Endothelial cell of hepatic sinusoid (primary cell): ENCODE measurements at regions not wholly inside any gene's neighbourhood (a gene's known extent, or its start where the extent isn't known, plus 50 kb on each side); places are given as distances from the start of the nearest gene placed in this dataset.

Experiments
- in situ Hi-C: cut with HindIII; loops from 2 replicates; pipeline ENCODE4 v1.10.0; 2017; ENCODE audit warnings: low sequenced_read_pairs

DNA sequence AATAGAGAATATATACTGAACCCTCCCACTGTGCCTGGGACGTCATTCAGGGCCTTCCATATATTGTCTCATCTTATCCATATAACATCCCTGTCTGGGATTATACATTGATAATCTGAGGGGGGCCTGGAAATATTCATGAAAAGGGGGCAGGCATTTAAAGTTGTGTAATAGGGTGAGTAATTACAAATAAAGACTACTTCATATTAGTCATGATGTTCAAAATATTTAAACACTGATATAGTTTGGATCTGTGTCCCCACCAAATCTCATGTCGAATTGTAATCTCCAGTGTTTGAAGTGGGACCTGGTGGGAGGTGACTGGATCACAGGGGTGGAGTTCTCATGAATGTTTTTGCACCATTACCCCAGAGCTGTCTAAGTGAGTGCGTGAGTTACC is 97.8 kb downstream of the AQP9 start:
- in situ Hi-C loops, result no loop called here

DNA sequence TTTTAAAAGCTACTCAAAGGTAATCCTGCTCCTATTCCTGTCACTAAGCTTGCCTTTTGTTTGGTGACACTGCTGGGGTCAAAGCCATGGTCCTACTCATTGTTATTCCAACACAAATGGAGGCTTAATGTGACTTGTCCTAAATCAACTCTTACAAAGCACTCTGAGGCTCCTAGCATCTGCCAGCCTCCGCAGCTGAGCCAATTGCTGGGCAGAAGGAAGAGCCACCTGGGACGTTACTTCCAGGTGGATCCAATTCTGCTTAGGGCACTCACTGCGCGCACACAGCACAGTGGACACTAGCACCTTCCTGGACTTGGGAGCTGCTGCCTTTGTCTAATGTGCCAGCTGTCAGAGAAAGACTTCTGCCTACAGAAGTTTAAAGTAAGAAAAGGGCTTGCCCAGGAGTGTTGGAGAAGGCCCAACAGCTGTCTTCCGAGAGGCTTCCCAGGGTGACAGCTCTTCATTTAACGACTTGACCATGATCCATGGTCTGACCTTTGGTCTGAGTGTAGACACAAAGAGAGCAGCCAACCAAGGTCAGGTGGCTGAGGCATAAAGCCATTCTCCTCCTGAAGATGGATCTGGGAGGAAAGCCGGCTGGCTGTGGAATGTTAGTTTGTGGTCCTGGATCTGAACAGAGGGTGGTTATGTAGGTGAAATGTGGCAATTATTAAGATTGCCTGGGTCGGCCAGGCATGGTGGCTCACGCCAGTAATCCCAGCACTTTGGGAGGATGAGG is 102.2 kb downstream of the AQP9 start:
- in situ Hi-C loops, result no loop called here

DNA sequence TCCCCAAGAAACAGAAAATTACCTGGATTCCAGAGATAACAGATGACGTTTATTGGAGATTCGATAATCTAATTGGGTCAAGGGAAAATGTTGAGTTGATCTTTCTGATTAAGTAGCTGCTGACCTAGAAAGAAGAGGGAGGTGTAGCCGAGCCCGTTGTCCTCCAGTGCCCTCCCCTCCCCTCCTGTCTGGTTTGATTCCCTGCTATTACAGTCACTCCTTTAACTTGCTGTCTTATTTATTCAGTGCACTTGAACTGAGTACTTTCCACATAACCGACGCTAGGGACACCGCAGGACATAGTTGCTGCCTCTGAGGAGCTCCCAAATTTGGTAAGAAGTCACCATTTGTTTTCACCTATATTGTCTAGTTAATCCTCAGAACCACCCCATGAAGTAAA is 103.7 kb downstream of the AQP9 start:
- in situ Hi-C loops, result no loop called here

DNA sequence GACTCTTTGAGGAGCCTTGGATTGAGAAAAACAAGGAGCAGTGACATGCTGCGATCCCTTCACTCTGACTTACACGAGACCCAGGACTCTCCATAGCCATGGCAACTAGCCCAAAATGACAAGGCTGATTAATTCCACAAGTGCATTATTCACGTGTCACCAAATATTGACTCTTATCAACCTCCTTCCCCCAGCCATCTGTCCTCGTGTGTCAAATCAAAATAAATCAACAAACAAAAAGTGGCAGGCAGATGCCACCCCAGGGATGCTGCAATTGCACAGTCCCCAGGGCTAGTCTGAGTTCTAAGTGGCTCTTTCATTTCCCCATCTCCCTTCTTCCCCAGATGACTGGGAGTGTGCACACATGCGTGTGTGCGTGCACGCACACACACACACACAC is 104.9 kb downstream of the AQP9 start:
- in situ Hi-C loops, result no loop called here

DNA sequence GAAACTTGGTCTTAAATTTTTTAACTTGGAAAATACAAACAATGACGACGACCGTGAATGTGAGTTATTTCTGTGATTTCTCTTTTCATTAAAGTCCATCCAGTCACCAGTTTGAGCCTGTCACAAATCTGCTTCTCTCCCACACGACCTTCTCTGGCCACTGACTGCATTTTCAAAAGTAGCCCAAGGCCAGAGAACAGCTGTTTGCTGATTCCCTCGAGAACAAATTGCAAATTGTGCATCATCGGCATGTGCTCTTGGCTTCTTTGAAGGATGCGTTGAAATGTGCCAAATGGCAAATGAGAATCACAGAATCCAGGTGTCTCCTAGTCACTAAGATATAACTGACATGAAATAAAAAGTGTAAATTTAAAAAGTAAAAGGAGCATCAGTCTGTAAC is 106.4 kb downstream of the AQP9 start:
- in situ Hi-C loops, result no loop called here

DNA sequence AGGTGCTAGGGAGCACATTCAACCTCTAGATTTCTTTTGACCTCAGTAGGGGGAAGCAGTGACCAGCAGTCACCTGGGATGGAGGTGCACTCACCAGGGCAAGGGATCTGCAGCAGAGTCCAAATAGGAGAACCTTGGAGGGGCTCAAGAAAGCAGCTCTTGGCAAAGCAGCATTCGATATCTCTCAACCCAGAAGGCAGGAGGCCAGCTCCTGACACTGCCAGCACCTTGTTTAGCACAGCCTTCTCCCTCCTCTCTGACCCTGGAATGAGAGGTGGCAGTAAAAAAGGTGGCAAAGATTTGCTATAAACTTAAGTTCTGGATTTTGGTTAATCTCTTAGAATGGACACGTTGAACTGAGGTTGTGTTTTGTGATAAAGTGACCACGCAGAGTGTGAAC is 107.9 kb downstream of the AQP9 start:
- in situ Hi-C loops, result no loop called here

DNA sequence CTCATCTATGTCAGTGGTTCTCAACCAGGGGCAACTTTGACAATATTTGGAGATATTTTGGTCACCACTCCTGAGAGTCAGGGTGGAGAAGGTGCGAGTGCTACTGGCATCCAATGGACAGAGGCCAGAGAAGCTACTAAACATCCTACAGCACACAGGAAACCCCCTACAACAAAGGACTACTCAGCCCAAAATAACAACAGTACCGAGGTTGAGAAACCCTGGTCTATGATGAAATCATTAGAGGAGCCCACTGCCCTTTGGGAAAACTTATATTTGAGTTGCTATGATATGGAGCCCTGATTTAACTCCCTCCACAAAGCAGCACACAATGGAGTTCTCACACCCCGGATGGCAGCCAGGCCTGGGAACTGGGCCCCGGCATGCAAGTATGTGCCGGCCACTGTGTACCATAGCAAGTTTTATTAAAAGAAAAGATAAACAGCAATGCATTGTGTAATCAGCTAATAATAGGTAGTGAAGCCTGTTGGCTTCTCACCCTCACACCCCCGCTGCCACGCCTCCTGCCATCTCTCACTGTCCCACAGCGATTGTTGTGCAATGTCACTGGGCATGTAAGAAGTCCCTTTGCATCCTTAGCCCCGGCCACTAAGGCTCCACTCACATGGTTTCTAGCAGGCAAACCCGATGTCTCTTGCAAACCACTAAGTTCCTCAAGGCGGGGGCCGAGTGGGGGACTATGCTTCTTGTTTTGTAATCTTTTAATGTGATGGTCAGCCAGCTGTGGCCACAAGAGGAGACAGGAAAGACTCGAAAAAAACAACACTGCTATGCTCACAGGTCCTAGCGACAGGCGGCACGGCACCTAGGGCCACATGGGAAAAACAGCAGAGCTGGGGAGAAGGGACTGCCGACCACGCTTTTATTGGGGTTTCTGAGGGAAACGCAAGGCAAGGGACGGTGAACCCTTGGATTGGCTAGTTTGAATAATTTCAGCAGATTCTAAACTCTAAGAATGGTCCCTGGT is 110.0 kb downstream of the AQP9 start:
- in situ Hi-C loops, result no loop called here

DNA sequence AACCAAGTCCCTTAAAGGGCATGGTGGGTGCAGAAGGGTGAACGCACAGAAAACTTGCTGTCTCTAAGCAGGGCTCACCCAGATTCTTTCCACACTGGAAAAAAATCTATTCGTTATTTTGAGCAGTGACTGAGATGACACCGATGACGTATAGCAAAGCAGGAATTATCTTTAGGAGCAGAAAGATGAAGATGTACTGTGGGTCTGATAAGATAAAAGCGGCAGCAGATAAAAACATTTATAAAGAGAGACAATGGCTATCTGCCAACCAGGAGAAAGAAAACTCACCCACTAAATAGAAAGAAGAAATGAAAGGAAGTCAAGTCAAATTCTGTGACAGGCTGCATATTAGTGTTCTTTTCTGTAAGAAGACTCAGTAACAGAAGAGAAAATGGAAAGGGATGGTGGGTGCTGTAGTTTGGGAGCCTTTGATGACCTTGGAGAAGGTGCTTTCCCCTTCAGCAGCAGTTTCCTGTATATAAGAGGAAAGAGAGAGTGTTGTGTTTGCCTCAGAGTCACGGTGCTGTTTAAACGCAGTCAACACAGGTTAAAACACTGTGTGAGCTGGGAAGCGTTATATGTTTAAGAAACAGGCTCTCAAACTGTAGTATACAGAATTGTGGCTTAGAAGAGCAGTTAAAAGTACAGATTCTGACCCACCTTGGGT is 111.6 kb downstream of the AQP9 start:
- in situ Hi-C loops, result no loop called here

DNA sequence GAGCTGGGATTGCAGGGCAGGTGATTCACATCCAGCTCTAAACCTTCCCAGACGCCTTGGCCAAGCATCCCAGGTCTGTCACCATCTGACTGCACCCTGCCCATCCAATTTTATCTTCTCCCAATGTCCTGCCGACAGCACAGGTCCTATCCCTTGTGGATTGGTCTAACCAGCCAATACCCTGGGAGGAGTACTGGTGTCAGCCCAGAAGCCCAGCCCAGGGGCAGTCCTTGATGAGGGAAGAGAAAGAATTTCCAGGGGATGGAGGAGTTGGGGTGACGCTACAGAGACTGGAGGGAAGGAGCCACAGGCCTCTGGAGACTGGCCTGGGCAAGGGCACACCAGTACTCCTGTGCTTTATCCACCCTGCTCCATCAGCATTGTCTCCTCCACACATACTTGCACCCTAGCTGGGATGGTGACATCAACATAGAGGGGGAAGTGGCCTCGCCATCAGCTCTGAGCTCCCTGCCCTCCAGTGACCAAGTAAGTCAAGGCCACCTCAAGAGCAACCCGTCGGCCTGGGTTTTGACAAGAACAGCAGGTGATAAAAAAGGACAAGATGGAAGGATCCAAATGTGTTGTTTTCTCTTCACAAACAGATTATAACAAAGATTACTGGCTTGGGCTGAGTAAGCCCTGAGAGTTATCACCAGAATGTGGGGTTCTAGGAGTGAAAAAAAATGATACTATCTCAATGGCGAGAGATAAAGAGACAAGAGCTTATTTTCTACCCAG is 114.6 kb downstream of the AQP9 start:
- in situ Hi-C loops, result no loop called here

DNA sequence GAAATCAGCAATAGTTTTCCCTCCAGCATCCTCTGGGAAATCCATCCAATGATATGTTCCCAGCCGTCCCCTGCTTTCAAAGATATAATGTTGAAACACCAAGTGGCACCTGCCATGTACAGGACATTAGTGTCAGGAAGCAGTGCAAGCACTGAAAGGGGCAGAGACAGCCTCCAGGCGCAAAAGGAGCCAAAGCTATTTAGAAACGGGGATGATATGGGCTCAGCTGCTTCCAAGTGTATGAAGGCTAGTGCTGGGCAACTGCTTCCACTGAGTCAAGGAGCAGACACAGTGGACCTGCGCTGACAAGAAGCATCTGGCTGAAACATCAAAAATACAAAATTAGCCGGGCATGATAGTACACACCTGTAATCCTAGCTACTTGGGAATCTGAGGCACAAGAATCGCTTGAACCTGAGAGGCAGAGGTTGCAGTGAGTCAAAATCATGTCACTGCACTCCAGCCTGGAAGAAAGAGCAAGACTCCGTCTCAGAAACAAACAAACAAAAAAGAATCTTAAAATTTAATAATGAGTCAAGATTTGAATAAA is 119.7 kb downstream of the AQP9 start:
- in situ Hi-C loops, result no loop called here

DNA sequence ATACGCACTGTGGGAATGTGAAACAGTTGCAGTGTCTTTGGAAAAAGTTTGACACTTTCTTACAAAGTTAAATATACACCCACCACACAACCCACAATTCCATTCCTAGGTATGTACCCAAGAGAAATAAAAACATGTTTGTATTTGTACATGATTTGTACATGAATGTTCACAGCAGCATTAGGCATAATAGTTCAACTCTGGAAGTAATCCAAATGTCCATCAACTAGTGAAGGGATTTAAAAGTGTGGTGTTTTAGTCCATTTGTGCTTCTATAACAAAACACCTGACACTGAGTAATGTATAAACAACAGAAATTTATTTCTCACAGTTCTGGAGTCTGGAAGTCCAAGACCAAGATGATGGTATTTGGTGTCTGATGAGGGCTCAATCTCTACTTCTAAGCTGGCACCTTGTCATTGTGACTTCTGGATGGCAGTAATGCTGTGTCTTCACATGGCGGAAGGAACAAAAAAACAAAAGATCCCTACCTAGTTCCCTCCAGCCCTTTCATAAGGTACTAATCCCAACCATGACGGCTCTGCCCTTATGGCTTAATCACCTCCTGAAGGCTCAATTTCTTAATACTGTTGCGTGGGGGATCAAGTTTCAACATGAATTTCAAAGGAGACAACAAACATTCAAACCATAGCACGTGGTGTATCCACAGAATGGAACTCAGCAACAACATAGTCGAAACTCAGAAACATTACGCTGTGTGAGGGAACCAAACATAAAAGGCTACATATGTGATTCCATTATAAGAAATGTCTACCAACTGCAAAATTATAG is 120.5 kb downstream of the AQP9 start:
- in situ Hi-C loops, result no loop called here

DNA sequence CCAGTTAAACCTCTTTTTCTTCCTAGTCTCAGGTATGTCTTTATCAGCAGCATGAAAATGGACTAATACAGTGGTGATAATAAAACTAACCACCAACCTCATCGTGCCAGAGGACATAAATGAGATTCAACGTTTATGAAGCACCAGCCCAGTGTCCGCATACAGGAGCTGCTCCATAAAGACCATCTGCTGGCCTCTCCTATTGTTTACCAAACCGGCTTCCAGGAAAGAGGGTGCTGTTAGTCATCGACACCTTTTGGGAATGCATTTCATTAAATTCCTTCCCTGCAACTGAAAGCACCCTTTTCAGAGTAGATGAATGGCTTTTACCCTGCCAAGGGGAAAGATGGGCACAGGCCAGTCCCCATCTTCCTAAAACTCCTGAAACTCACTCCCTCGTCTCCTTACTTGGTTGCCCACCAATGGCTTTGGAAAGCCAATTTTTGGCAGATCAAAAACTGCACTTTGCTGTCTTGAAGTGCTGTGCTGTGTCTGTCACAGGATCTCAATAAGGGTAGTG is 122.1 kb downstream of the AQP9 start:
- in situ Hi-C loops, result no loop called here

DNA sequence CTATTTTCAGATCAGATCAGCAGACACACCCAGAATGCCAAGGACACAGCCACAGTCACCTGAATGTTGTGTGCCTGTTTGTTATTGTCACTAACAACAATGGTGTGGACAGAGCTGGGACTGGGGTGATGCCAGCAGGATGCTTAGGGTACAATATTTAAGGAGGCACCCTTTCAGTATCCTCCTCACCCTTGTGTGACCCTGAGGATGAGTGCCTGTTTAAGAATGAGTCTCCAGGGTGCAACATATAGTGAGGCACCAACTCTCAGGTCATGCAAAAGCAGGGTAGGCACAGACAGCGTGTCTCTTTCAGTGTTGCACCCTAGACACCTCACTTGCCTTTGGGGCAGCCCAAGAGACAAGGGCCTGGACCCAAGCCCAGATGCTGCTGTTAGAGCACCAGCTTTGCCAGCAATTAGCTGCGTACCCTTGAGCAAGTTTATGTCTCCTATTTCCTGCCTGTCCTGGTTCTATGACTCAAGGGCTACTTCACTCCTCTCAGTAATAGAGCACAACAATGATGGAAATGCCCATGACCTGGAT is 122.6 kb downstream of the AQP9 start:
- in situ Hi-C loops, result no loop called here

DNA sequence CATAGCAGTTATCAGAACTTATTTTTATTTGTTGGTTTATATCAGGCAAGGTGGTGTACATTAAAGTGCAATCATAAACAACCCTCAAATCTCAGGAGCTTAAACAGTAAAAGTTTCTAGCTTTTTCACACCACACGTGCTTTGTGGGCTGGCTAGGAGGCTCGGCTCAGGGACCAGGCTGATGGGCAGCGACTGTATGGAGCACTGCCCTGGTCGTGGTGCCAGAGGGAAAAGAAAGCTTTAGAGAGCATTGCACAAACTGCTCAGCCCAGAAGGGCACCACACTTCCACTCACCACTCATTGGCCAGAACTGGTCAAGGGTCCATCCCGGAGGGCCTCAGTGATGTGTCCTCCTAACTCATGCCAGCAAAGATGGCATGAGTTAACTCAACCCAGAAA is 123.2 kb downstream of the AQP9 start:
- in situ Hi-C loops, result no loop called here

DNA sequence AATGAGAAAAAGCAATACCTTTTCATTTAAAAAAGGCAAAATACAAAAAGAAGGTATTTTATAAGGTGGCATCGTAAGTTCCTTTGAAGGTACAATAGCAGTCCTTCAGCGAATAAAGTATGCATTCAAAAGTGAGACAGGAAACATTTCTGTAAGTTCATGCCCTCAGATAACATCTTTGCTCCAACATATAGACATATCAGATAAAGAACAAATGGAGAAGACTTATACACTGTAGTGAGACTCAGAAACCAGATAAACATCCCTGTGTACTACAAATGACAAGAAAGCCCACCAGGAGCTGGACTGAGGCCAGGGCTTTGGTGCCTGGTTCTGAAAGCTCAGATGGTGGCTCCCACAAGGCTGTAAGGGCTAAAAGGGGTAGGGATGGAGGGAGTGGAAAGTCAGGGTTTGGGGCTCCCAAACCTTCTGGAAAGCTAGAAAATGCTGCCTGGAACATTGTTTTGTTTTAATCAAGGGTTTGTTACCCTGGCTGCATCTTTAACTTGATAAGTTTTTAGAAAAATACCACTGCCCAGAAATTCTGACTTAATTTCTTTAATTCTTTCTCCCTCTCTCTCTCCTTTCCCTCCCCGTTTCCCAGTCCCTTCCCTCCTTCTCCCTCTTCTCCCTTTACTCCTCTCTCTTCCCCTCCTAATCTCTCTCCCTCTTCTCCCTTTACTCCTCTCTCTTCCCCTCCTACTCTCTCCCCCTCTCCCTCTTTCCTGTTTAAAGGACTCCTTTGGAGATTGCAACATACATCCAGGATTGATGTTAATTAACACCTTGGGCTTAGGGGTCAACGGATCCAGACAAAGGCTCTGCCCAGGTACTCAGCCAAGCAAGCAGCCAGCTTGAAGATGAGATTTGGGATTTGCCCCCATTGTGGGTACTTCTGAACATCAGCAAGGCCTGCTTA is 126.1 kb downstream of the AQP9 start:
- in situ Hi-C loops, result no loop called here

DNA sequence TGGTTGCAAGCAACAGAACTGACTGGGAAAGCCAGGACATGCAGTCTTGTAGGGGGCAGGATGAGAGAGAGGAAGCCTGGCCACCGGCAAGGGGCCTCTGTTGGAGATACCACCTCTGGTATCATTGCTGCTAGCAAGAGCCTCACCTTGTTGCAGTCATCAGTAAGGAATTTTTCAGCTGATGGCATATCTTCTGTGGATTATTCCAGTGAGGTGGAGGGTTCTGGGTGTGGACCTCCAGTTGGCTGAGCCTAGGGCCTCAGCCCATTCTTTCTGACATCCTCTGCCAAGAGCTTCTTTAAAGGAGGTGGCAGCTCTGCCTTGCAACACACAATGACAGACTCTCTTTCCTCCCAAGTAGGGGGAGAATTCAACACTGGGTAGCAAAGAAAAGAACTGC is 128.9 kb downstream of the AQP9 start:
- in situ Hi-C loops, result no loop called here

DNA sequence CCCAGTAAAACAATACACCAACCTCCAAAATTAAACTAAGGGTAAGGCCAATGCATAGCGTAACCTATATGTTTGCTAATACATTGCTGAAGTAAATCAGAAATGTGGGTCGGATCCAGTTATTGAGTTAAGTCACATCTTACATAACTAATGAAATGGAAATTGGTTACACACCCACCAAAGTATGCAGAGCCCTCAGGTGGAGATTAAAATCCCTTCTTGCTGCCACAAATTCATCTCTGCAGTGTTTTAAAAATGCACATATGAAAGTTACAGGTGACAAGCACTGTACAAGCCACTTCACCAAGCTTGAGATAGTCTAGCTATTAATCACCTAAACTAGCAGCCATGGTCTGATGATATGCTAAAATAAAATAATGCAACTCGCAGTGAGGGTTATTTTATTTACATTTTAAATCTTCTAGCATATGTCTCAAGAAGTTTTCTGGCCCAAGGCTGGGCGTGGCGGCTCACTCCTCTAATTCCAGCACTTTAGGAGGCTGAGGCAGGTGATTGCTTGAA is 130.6 kb downstream of the AQP9 start:
- in situ Hi-C loops, result no loop called here
